ENCODE measurements at regions not wholly inside any gene's neighbourhood (a gene's known extent, or its start where the extent isn't known, plus 50 kb on each side); places are given as distances from the start of the nearest gene placed in this dataset.

- Histone ChIP-seq H3K56ac (replicated peaks; ENCODE audit: insufficient read length, low read depth, low read length) (no peak overlapping the region), H3K18ac (ENCODE audit: extremely low read depth, low read length) (no peak overlapping the region), H3K27ac (ENCODE audit: low read depth, low read length) (no peak overlapping the region), H2AK5ac (ENCODE audit: low read depth, low read length) (no peak overlapping the region), H3K14ac (ENCODE audit: insufficient read length) (no peak overlapping the region), H3K4me1 (replicated peaks in 1 of 4; ENCODE audit: control insufficient read depth in 3 of 4, insufficient read depth in 4 of 4, low read length in 3 of 4) (peaks cover 0 to 3% (median 0%) of the 10 kb centered on the region in 4 experiments; a peak in 2 of 7 replicates), H4K20me1 (replicated peaks in 1 of 2; ENCODE audit: control insufficient read depth in 1 of 2, insufficient read depth in 2 of 2, low read length in 2 of 2) (no peaks in the 10 kb centered on the region), H4K91ac (replicated peaks; ENCODE audit: insufficient read length, low read length) (no peak overlapping the region), H3K27me3 (replicated peaks in 1 of 4; ENCODE audit: control insufficient read depth in 3 of 4, extremely low read depth in 1 of 4, insufficient read depth in 3 of 4, low read length in 3 of 4) (no peaks in the 10 kb centered on the region), H3K23ac (ENCODE audit: insufficient read length) (no peak overlapping the region), H2AFZ (ENCODE audit: low read length) (no peak overlapping the region), H4K8ac (ENCODE audit: extremely low read depth, insufficient read depth, low read length) (no peak overlapping the region), H2BK120ac (replicated peaks; ENCODE audit: low read depth, low read length) (no peak overlapping the region), H3K79me1 (ENCODE audit: low read depth, low read length) (no peaks in the 10 kb centered on the region), H2BK15ac (ENCODE audit: low read length) (no peak overlapping the region), H3K4me3 (ENCODE audit: extremely low read depth in 1 of 4, insufficient read depth in 2 of 4, low read depth in 3 of 4, low read length in 4 of 4) (no peak overlapping the region), H3K9ac (replicated peaks in 1 of 4; ENCODE audit: extremely low read depth in 1 of 4, low read depth in 3 of 4, low read length in 3 of 4) (no peak overlapping the region), H3K4ac (replicated peaks; ENCODE audit: insufficient read length, low read depth, low read length) (no peak overlapping the region), H4K5ac (ENCODE audit: insufficient read length, low read depth, low read length) (no peak overlapping the region), H3K4me2 (ENCODE audit: insufficient read depth in 1 of 2, low read depth in 2 of 2, low read length in 2 of 2) (no peak overlapping the region), H2BK12ac (ENCODE audit: low read depth, low read length) (no peak overlapping the region), H3K23me2 (ENCODE audit: low read depth, low read length) (no peaks in the 10 kb centered on the region; the same call in 1 of the 2 replicates), H3K79me2 (ENCODE audit: control insufficient read depth in 1 of 2, insufficient read depth in 2 of 2, low read length in 2 of 2) (no peaks in the 10 kb centered on the region), H2BK20ac (ENCODE audit: low read length) (no peak overlapping the region), H2BK5ac (ENCODE audit: low read depth, low read length) (no peak overlapping the region), H3K36me3 (ENCODE audit: control insufficient read depth in 2 of 4, insufficient read depth in 4 of 4, low read length in 3 of 4) (no peaks in the 10 kb centered on the region), H3K9me3 (ENCODE audit: insufficient read depth in 2 of 2, low read depth in 1 of 2, low read length in 1 of 2) (no peaks in the 10 kb centered on the region)
- 87% methylated on average over 12 of the region's 12 CpGs; no CpG with 5 or more reads in 1 of the 2 experiments for WGBS, 2 experiments (ENCODE audit: extremely low coverage in 1 of 2, insufficient coverage in 1 of 2, insufficient read length in 1 of 2, insufficient replicate concordance in 2 of 2, low coverage in 1 of 2, low lambda C conversion rate in 2 of 2, missing lambda C conversion rate in 1 of 2)
- CTCF ChIA-PET (ENCODE audit: partially characterized antibody) = interaction anchor here (1.0 to 1.3 kb wide), 3 partner anchors 10 to 13 kb away, joined by 3 to 5 read pairs (median 4); no protein-coding TSS in a partner anchor
- no peak for FAIRE-seq
- no peak for DNase-seq (ENCODE audit: low read depth in 1 of 2, low spot score in 2 of 2)
- TF ChIP-seq TBP (IDR thresholded peaks at IDR 0.05; ENCODE audit: low read depth, low read length) (no peak), KDM1A (IDR thresholded peaks at IDR 0.05; ENCODE audit: borderline replicate concordance, low read length) (no peak), HDAC6 (IDR thresholded peaks at IDR 0.05; ENCODE audit: low read depth, low read length) (no peak), BRCA1 (IDR thresholded peaks at IDR 0.05; ENCODE audit: low read depth, low read length) (no peak), POU5F1 (IDR thresholded peaks at IDR 0.05; ENCODE audit: low read depth, low read length) (no peak), CBX5 (IDR thresholded peaks at IDR 0.05; ENCODE audit: low read depth, low read length) (no peak)
- POLR2A ChIA-PET (ENCODE audit: partially characterized antibody) = interaction anchor here (1.5 kb wide), 1 partner anchor 13 kb away, joined by 4 read pairs; no protein-coding TSS in a partner anchor
These were observed 82.1 kb upstream of the CAPRIN2 start for GRCh38 chr12:30836656-30837445.
